Natural killer cell (primary cell): ENCODE measurements at regions not wholly inside any gene's neighbourhood (a gene's known extent, or its start where the extent isn't known, plus 50 kb on each side); places are given as distances from the start of the nearest gene placed in this dataset.

Experiments used
- ATAC-seq, 3 donors: fragments of 150-1000 bp in 2 of 3; fragments of 200-7000 bp in 1 of 3; cut with Tn5 transposase; 1 replicate in 1 of 3; 2 replicates in 2 of 3; pipeline ENCODE4 v1.10.0; 2021; ENCODE audit warnings: mild to moderate bottlenecking in 2 of 3, moderate library complexity in 2 of 3
- DNase-seq, 2 donors: peaks; one replicate each; pipeline versions ENCODE4 v3.0.0 to v3.0.0-alpha.2; 2013 to 2021; ENCODE audit warnings: mixed read lengths in 1 of 2
- H3K27ac ChIP-seq: one replicate; pipeline ENCODE4 v1.5.1; 2013; ENCODE audit warnings: mild to moderate bottlenecking, low read length
- H3K27me3 ChIP-seq: one replicate; pipeline ENCODE4 v1.6.1; 2013; ENCODE audit warnings: low read length; ENCODE audit not compliant: control insufficient read depth, insufficient read depth
- H3K36me3 ChIP-seq: one replicate; pipeline ENCODE4 v1.6.1; 2013; ENCODE audit warnings: low read length; ENCODE audit not compliant: control insufficient read depth, insufficient read depth
- H3K4me1 ChIP-seq: one replicate; pipeline ENCODE4 v1.6.1; 2013; ENCODE audit warnings: low read length; ENCODE audit not compliant: control insufficient read depth, insufficient read depth
- H3K4me3 ChIP-seq: one replicate; pipeline ENCODE4 v1.5.1; 2013; ENCODE audit warnings: low read length
- H3K9me3 ChIP-seq: one replicate; pipeline ENCODE4 v1.6.1; 2013; ENCODE audit warnings: low read length; ENCODE audit not compliant: control insufficient read depth, insufficient read depth
- H3K27ac Mint-ChIP-seq, 2 donors: one replicate each; pipeline ENCODE4 v1.8.0; 2022; ENCODE audit warnings: mild to moderate bottlenecking in 2 of 2, mixed read lengths in 2 of 2, moderate library complexity in 1 of 2
- H3K27me3 Mint-ChIP-seq, 2 donors: one replicate each; pipeline ENCODE4 v1.8.0; 2022; ENCODE audit warnings: low read depth in 2 of 2, mixed read lengths in 2 of 2
- H3K36me3 Mint-ChIP-seq: one replicate; pipeline ENCODE4 v1.8.0; 2022; ENCODE audit warnings: mixed read lengths
- H3K4me1 Mint-ChIP-seq, 2 donors: one replicate each; pipeline ENCODE4 v1.8.0; 2022; ENCODE audit warnings: mixed read lengths in 2 of 2
- H3K4me3 Mint-ChIP-seq: one replicate; pipeline ENCODE4 v1.8.0; 2022; ENCODE audit warnings: mild to moderate bottlenecking, moderate library complexity, mixed read lengths
- H3K9me3 Mint-ChIP-seq, 2 donors: one replicate each; pipeline ENCODE4 v1.8.0; 2022; ENCODE audit warnings: mixed read lengths in 2 of 2
- CTCF ChIP-seq: fragments of 200-600 bp; IDR thresholded peaks from one replicate; pipeline ENCODE4 v1.8.0; 2022; ENCODE audit warnings: antibody characterized with exemption
- WGBS: methylation state at CpG from one replicate; pipeline ENCODE4 v1.1.7; 2013; ENCODE audit warnings: missing lambda C conversion rate; ENCODE audit not compliant: insufficient coverage; 5-methylcytosine and 5-hydroxymethylcytosine counted together
- intact Hi-C: fragments of 100-400 bp; cut with micrococcal nuclease; formaldehyde crosslinking; loops from one replicate; pipeline ENCODE4 v1.14.2; 2022

- no peaks in the 10 kb centered on the region for H3K36me3 Mint-ChIP-seq
- Histone ChIP-seq H3K36me3 (no peaks in the 10 kb centered on the region), H3K27me3 (no peaks in the 10 kb centered on the region), H3K27ac (no peak overlapping the region), H3K4me3 (no peak overlapping the region), H3K9me3 (peaks cover 3% of the 10 kb centered on the region), H3K4me1 (no peaks in the 10 kb centered on the region)
- WGBS: 50% methylated on average over 1 of the region's 3 CpGs
- ATAC-seq (no peak), DNase-seq (no peak)
- H3K9me3 Mint-ChIP-seq: peaks cover 11% of the 10 kb centered on the region in 2 donors
- no peak overlapping the region for H3K4me3 Mint-ChIP-seq
- H3K27ac Mint-ChIP-seq: no peak overlapping the region
- TF ChIP-seq CTCF: no peak
- no peaks in the 10 kb centered on the region for H3K4me1 Mint-ChIP-seq
- intact Hi-C loops: no loop called here
- H3K27me3 Mint-ChIP-seq: no peaks in the 10 kb centered on the region
Measured at GRCh38 chr18:65974758-65975157, 223.9 kb downstream of the CDH7 start.

GRCh38 chr18:65968239-65969004 is 217.6 kb downstream of the CDH7 start:
- Mint-ChIP-seq H3K27me3 (no peaks in the 10 kb centered on the region), H3K4me1 (no peaks in the 10 kb centered on the region), H3K9me3 (peaks cover 9 to 12% of the 10 kb centered on the region in 2 donors), H3K36me3 (no peaks in the 10 kb centered on the region), H3K27ac (no peak overlapping the region), H3K4me3 (no peak overlapping the region)
- H3K4me3 ChIP-seq: no peak overlapping the region
- ATAC-seq (no peak), DNase-seq (no peak)
- H3K27me3 ChIP-seq: no peaks in the 10 kb centered on the region
- intact Hi-C loops: no loop called here
- 51% methylated on average over 3 of the region's 7 CpGs for WGBS
- no peak for TF ChIP-seq CTCF
- no peaks in the 10 kb centered on the region for H3K36me3 ChIP-seq
- H3K9me3 ChIP-seq: peaks cover 1% of the 10 kb centered on the region
- no peak overlapping the region for H3K27ac ChIP-seq
- no peaks in the 10 kb centered on the region for H3K4me1 ChIP-seq

GRCh38 chr18:65955747-65956146 is 204.9 kb downstream of the CDH7 start:
- Mint-ChIP-seq H3K36me3 (no peaks in the 10 kb centered on the region), H3K4me3 (no peak overlapping the region), H3K9me3 (peaks cover 2 to 14% of the 10 kb centered on the region in 2 donors), H3K27me3 (no peaks in the 10 kb centered on the region), H3K27ac (no peak overlapping the region), H3K4me1 (no peaks in the 10 kb centered on the region)
- DNase-seq (no peak), ATAC-seq (no peak)
- 29% methylated on average over 1 of the region's 4 CpGs for WGBS
- Histone ChIP-seq H3K4me1 (no peaks in the 10 kb centered on the region), H3K4me3 (no peak overlapping the region), H3K27ac (no peak overlapping the region), H3K27me3 (no peaks in the 10 kb centered on the region), H3K36me3 (no peaks in the 10 kb centered on the region), H3K9me3 (no peaks in the 10 kb centered on the region)
- intact Hi-C loops: no loop called here
- no peak for TF ChIP-seq CTCF

GRCh38 chr18:65954372-65954771 is 203.6 kb downstream of the CDH7 start:
- no peaks in the 10 kb centered on the region for H3K4me1 ChIP-seq
- H3K27ac Mint-ChIP-seq: no peak overlapping the region
- H3K9me3 Mint-ChIP-seq: peaks cover 0 to 7% of the 10 kb centered on the region in 2 donors
- no peak overlapping the region for H3K27ac ChIP-seq
- H3K27me3 Mint-ChIP-seq: no peaks in the 10 kb centered on the region
- H3K27me3 ChIP-seq: no peaks in the 10 kb centered on the region
- H3K4me1 Mint-ChIP-seq: no peaks in the 10 kb centered on the region
- H3K9me3 ChIP-seq: no peaks in the 10 kb centered on the region
- intact Hi-C loops: no loop called here
- DNase-seq (no peak), ATAC-seq (no peak)
- TF ChIP-seq CTCF: no peak
- H3K4me3 Mint-ChIP-seq: no peak overlapping the region
- H3K36me3 Mint-ChIP-seq: no peaks in the 10 kb centered on the region
- 95% methylated on average over 6 of the region's 7 CpGs for WGBS
- no peaks in the 10 kb centered on the region for H3K36me3 ChIP-seq
- no peak overlapping the region for H3K4me3 ChIP-seq
